ENCODE measurements at regions not wholly inside any gene's neighbourhood (a gene's known extent, or its start where the extent isn't known, plus 50 kb on each side); places are given as distances from the start of the nearest gene placed in this dataset.

GRCh38 chr5:164186550-164186949 lies 681.1 kb downstream of the MAT2B start:
- no peak overlapping the region for H3K4me3 ChIP-seq (ENCODE audit: low read depth, low read length)
- no peak for TF ChIP-seq CTCF (IDR thresholded peaks at IDR 0.05; ENCODE audit: control insufficient read depth, extremely low read depth, insufficient read depth)
- no peak for DNase-seq (ENCODE audit: low read depth)

- TF ChIP-seq CTCF (IDR thresholded peaks at IDR 0.05; ENCODE audit: control insufficient read depth, extremely low read depth, insufficient read depth), result no peak
- no peak overlapping the region for H3K4me3 ChIP-seq (ENCODE audit: low read depth, low read length)
- DNase-seq (ENCODE audit: low read depth), result no peak
Measured at GRCh38 chr5:164187785-164188184, 682.4 kb downstream of the MAT2B start.

GRCh38 chr5:164188733-164189148 lies 683.3 kb downstream of the MAT2B start:
- no peak for TF ChIP-seq CTCF (IDR thresholded peaks at IDR 0.05; ENCODE audit: control insufficient read depth, extremely low read depth, insufficient read depth)
- H3K4me3 ChIP-seq (ENCODE audit: low read depth, low read length), result no peak overlapping the region
- DNase-seq (ENCODE audit: low read depth), result no peak

- peak; percentile 94 for DNase-seq (ENCODE audit: low read depth)
- no peak overlapping the region for H3K4me3 ChIP-seq (ENCODE audit: low read depth, low read length)
- TF ChIP-seq CTCF (IDR thresholded peaks at IDR 0.05; ENCODE audit: control insufficient read depth, extremely low read depth, insufficient read depth), result no peak
Measured at GRCh38 chr5:164191240-164191639, 685.8 kb downstream of the MAT2B start.

GRCh38 chr5:164202338-164202737 lies 696.9 kb downstream of the MAT2B start:
- DNase-seq (ENCODE audit: low read depth), result no peak
- no peak overlapping the region for H3K4me3 ChIP-seq (ENCODE audit: low read depth, low read length)
- TF ChIP-seq CTCF (IDR thresholded peaks at IDR 0.05; ENCODE audit: control insufficient read depth, extremely low read depth, insufficient read depth), result no peak

- no peak overlapping the region for H3K4me3 ChIP-seq (ENCODE audit: low read depth, low read length)
- DNase-seq (ENCODE audit: low read depth), result no peak
- no peak for TF ChIP-seq CTCF (IDR thresholded peaks at IDR 0.05; ENCODE audit: control insufficient read depth, extremely low read depth, insufficient read depth)
Measured at GRCh38 chr5:164203581-164204225, 698.3 kb downstream of the MAT2B start.

- no peak for DNase-seq (ENCODE audit: low read depth)
- H3K4me3 ChIP-seq (ENCODE audit: low read depth, low read length), result no peak overlapping the region
- no peak for TF ChIP-seq CTCF (IDR thresholded peaks at IDR 0.05; ENCODE audit: control insufficient read depth, extremely low read depth, insufficient read depth)
Measured at GRCh38 chr5:164204338-164204946, 699.0 kb downstream of the MAT2B start.

Measured in LNCaP clone FGC (cell line).